HEK293 (cell line): ENCODE measurements at regions not wholly inside any gene's neighbourhood (a gene's known extent, or its start where the extent isn't known, plus 50 kb on each side); places are given as distances from the start of the nearest gene placed in this dataset.

Experiments
- CTCF ChIA-PET: fragments of 350-600 bp; formaldehyde crosslinking; extraction: SDS; loops from one replicate; lab custom pipeline; 2021; ENCODE audit warnings: antibody characterized with exemption; lab: Yijun Ruan, JAX
- POLR2A ChIA-PET: fragments of 300-600 bp; formaldehyde crosslinking; extraction: SDS; loops from one replicate; lab custom pipeline; 2020; ENCODE audit warnings: antibody characterized with exemption, inconsistent platforms; lab: Yijun Ruan, JAX
- H3K27ac ChIP-seq: fragments of 200-500 bp; sonication (Bioruptor generic); 2 replicates; pipeline ENCODE4 v1.5.1; 2014; ENCODE audit warnings: low read depth, low read length, control low read depth, inconsistent platforms; ENCODE audit errors: extremely low read depth
- H3K36me3 ChIP-seq, 2 experiments: fragments of 200-500 bp in 1 of 2; sonication (Bioruptor generic) in 1 of 2; 1 replicate in 1 of 2; 2 replicates in 1 of 2; pipeline ENCODE4 v1.5.1; 2014 to 2017; ENCODE audit warnings: inconsistent platforms in 2 of 2, low read length in 2 of 2; ENCODE audit not compliant: control insufficient read depth in 2 of 2, insufficient read depth in 1 of 2
- H3K4me1 ChIP-seq: fragments of 200-500 bp; sonication (Bioruptor generic); 2 replicates; pipeline ENCODE4 v1.5.1; 2014; ENCODE audit warnings: mild to moderate bottlenecking, low read length, inconsistent platforms; ENCODE audit not compliant: control insufficient read depth, insufficient read depth
- H3K4me3 ChIP-seq: 2 replicates; pipeline ENCODE4 v1.5.1; 2011; ENCODE audit warnings: low read depth, mild to moderate bottlenecking, control low read depth, low read length, moderate library complexity
- H3K9me3 ChIP-seq: fragments of 200-500 bp; sonication (Bioruptor generic); 2 replicates; pipeline ENCODE4 v1.5.1; 2014; ENCODE audit warnings: low read depth, low read length, inconsistent platforms; ENCODE audit not compliant: control insufficient read depth, insufficient read depth
- HOXC10 ChIP-seq: sonication (generic); formaldehyde crosslinking; IDR thresholded peaks from 2 replicates; pipeline ENCODE4 v1.8.1; 2023; ENCODE audit warnings: mild to moderate bottlenecking, missing genetic modification reagents
- SCRT1 ChIP-seq: fragments of 450-650 bp; formaldehyde crosslinking; IDR thresholded peaks from 2 replicates; pipeline ENCODE4 v1.5.1; 2016; ENCODE audit warnings: missing biosample characterization, missing genetic modification characterization, borderline replicate concordance
- SP2 ChIP-seq: fragments of 450-650 bp; formaldehyde crosslinking; IDR thresholded peaks from 2 replicates; pipeline ENCODE4 v1.5.1; 2016; ENCODE audit warnings: missing biosample characterization, missing genetic modification characterization
- ZBTB20 ChIP-seq: fragments of 450-650 bp; formaldehyde crosslinking; IDR thresholded peaks from 2 replicates; pipeline ENCODE4 v1.5.1; 2016; ENCODE audit warnings: missing biosample characterization, missing genetic modification characterization
- ZBTB48 ChIP-seq: fragments of 450-650 bp; formaldehyde crosslinking; IDR thresholded peaks from 2 replicates; pipeline ENCODE4 v1.5.1; 2016; ENCODE audit warnings: missing biosample characterization, missing genetic modification characterization
- ZFP3 ChIP-seq: fragments of 450-650 bp; formaldehyde crosslinking; IDR thresholded peaks from 2 replicates; pipeline ENCODE4 v1.5.1; 2016; ENCODE audit warnings: low read depth, missing biosample characterization, missing genetic modification characterization
- ZIC2 ChIP-seq: fragments of 450-650 bp; formaldehyde crosslinking; IDR thresholded peaks from 2 replicates; pipeline ENCODE4 v1.5.1; 2016; ENCODE audit warnings: missing biosample characterization, missing genetic modification characterization
- ZNF10 ChIP-seq: fragments of 450-650 bp; formaldehyde crosslinking; IDR thresholded peaks from 2 replicates; pipeline ENCODE4 v1.5.1; 2017; ENCODE audit warnings: missing biosample characterization, missing genetic modification characterization
- ZNF138 ChIP-seq: fragments of 450-650 bp; formaldehyde crosslinking; IDR thresholded peaks from 2 replicates; pipeline ENCODE4 v1.5.1; 2016; ENCODE audit warnings: missing biosample characterization, missing genetic modification characterization, borderline replicate concordance
- ZNF140 ChIP-seq: fragments of 450-650 bp; formaldehyde crosslinking; IDR thresholded peaks from 2 replicates; pipeline ENCODE4 v1.5.1; 2016; ENCODE audit warnings: missing biosample characterization, missing genetic modification characterization
- ZNF155 ChIP-seq: fragments of 450-650 bp; formaldehyde crosslinking; IDR thresholded peaks from 2 replicates; pipeline ENCODE4 v1.5.1; 2016; ENCODE audit warnings: missing biosample characterization, missing genetic modification characterization
- ZNF184 ChIP-seq: fragments of 450-650 bp; IDR thresholded peaks from 2 replicates; pipeline ENCODE4 v1.5.1; 2018; ENCODE audit warnings: missing biosample characterization, mild to moderate bottlenecking, missing genetic modification characterization
- ZNF239 ChIP-seq: fragments of 450-650 bp; formaldehyde crosslinking; IDR thresholded peaks from 2 replicates; pipeline ENCODE4 v1.5.1; 2016; ENCODE audit warnings: missing biosample characterization, missing genetic modification characterization
- ZNF394 ChIP-seq: fragments of 450-650 bp; formaldehyde crosslinking; IDR thresholded peaks from 2 replicates; pipeline ENCODE4 v1.5.1; 2016; ENCODE audit warnings: missing biosample characterization, missing genetic modification characterization, mild to moderate bottlenecking, moderate library complexity, borderline replicate concordance
- ZNF404 ChIP-seq: fragments of 450-650 bp; formaldehyde crosslinking; IDR thresholded peaks from 2 replicates; pipeline ENCODE4 v1.5.1; 2017; ENCODE audit warnings: missing biosample characterization, missing genetic modification characterization
- ZNF555 ChIP-seq: fragments of 450-650 bp; formaldehyde crosslinking; conservative IDR thresholded peaks from 2 replicates; pipeline ENCODE4 v1.5.1; 2017; ENCODE audit warnings: missing biosample characterization, mild to moderate bottlenecking, missing genetic modification characterization, inconsistent platforms
- ZNF677 ChIP-seq: fragments of 450-650 bp; IDR thresholded peaks from 2 replicates; pipeline ENCODE4 v1.5.0; 2018; ENCODE audit warnings: missing biosample characterization, mild to moderate bottlenecking, missing genetic modification characterization, moderate library complexity
- TF ChIP-seq, protein P1 (sequence below): fragments of 450-650 bp; formaldehyde crosslinking; IDR thresholded peaks from 2 replicates; pipeline ENCODE4 v1.5.1; 2016; ENCODE audit warnings: missing biosample characterization, missing genetic modification characterization
- TF ChIP-seq, protein P2 (sequence below): IDR thresholded peaks from 2 replicates; pipeline ENCODE4 v1.6.1; 2011; ENCODE audit warnings: mild to moderate bottlenecking, low read depth, low read length, borderline replicate concordance
- TF ChIP-seq, protein P3 (sequence below): fragments of 450-650 bp; formaldehyde crosslinking; IDR thresholded peaks from 2 replicates; pipeline ENCODE4 v1.5.1; 2016; ENCODE audit warnings: missing biosample characterization, missing genetic modification characterization
- TF ChIP-seq, protein P4 (sequence below): fragments of 450-650 bp; formaldehyde crosslinking; IDR thresholded peaks from 2 replicates; pipeline ENCODE4 v1.5.1; 2016; ENCODE audit warnings: missing biosample characterization, missing genetic modification characterization, borderline replicate concordance
- TF ChIP-seq, protein P5 (sequence below): fragments of 450-650 bp; formaldehyde crosslinking; IDR thresholded peaks from 2 replicates; pipeline ENCODE4 v1.5.1; 2017; ENCODE audit warnings: missing biosample characterization, missing genetic modification characterization

DNA sequence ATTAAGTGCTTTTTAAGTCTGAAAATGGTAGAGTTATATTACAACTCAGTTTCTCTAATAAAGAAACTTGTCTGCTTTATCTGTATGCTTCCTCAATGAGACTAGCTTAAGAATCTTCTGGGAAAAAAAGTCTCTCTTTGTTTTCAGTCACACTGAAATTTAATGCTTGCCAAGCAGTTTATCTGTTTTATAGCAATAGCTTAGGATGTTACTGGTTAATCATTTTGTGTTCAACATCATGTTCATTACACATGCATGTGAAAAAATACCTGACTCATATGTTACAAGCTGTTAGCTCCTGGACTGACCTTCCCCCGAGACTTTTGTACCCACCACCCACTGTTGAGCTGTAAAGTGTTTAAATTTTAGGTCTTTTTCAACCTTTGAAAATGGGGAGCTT lies 706.2 kb upstream of the CBLB start:
- CTCF ChIA-PET, result no interaction called here

DNA sequence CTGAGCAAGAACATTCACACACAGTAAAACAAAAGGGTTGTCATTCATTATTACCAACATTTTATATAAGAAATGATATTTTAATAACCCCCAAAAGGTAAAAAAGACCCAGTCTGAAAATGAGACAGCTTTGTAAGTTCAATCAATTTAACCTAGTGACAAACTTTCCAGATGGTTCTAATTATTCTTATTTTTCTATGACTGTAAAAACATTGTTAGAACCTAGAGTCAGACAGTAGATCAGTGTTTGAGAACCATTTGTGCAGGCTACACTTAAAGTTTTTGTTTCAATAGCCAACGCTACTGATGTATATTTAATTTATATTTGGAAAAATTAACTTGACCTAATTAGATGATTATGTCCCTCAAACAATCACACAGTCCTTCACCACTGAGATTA lies 708.4 kb upstream of the CBLB start:
- no peak overlapping the region for H3K27ac ChIP-seq
- H3K4me1 ChIP-seq, result no peaks in the 10 kb centered on the region
- ChIA-PET CTCF (no interaction called here), POLR2A (no interaction called here)
- no peaks in the 10 kb centered on the region for H3K36me3 ChIP-seq
- no peak overlapping the region for H3K4me3 ChIP-seq
- no peaks in the 10 kb centered on the region for H3K9me3 ChIP-seq
- TF ChIP-seq, protein P1, sequence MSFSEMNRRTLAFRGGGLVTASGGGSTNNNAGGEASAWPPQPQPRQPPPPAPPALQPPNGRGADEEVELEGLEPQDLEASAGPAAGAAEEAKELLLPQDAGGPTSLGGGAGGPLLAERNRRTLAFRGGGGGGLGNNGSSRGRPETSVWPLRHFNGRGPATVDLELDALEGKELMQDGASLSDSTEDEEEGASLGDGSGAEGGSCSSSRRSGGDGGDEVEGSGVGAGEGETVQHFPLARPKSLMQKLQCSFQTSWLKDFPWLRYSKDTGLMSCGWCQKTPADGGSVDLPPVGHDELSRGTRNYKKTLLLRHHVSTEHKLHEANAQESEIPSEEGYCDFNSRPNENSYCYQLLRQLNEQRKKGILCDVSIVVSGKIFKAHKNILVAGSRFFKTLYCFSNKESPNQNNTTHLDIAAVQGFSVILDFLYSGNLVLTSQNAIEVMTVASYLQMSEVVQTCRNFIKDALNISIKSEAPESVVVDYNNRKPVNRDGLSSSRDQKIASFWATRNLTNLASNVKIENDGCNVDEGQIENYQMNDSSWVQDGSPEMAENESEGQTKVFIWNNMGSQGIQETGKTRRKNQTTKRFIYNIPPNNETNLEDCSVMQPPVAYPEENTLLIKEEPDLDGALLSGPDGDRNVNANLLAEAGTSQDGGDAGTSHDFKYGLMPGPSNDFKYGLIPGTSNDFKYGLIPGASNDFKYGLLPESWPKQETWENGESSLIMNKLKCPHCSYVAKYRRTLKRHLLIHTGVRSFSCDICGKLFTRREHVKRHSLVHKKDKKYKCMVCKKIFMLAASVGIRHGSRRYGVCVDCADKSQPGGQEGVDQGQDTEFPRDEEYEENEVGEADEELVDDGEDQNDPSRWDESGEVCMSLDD (tag by site-specific recombination), result no peak
- TF ChIP-seq ZBTB20 (tag by site-specific recombination) (no peak), ZNF677 (tag by site-specific recombination) (no peak), HOXC10 (no peak), SCRT1 (tag by site-specific recombination) (no peak), ZBTB48 (tag by site-specific recombination) (no peak), ZNF155 (tag by site-specific recombination) (no peak), ZNF140 (tag by site-specific recombination) (no peak), ZNF10 (no peak), ZNF555 (tag by site-specific recombination) (no peak), ZNF404 (tag by site-specific recombination) (no peak), ZFP3 (tag by site-specific recombination) (no peak), ZIC2 (tag by site-specific recombination) (no peak)
- TF ChIP-seq, protein P2, sequence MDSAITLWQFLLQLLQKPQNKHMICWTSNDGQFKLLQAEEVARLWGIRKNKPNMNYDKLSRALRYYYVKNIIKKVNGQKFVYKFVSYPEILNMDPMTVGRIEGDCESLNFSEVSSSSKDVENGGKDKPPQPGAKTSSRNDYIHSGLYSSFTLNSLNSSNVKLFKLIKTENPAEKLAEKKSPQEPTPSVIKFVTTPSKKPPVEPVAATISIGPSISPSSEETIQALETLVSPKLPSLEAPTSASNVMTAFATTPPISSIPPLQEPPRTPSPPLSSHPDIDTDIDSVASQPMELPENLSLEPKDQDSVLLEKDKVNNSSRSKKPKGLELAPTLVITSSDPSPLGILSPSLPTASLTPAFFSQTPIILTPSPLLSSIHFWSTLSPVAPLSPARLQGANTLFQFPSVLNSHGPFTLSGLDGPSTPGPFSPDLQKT, result no peak
- TF ChIP-seq, protein P3, sequence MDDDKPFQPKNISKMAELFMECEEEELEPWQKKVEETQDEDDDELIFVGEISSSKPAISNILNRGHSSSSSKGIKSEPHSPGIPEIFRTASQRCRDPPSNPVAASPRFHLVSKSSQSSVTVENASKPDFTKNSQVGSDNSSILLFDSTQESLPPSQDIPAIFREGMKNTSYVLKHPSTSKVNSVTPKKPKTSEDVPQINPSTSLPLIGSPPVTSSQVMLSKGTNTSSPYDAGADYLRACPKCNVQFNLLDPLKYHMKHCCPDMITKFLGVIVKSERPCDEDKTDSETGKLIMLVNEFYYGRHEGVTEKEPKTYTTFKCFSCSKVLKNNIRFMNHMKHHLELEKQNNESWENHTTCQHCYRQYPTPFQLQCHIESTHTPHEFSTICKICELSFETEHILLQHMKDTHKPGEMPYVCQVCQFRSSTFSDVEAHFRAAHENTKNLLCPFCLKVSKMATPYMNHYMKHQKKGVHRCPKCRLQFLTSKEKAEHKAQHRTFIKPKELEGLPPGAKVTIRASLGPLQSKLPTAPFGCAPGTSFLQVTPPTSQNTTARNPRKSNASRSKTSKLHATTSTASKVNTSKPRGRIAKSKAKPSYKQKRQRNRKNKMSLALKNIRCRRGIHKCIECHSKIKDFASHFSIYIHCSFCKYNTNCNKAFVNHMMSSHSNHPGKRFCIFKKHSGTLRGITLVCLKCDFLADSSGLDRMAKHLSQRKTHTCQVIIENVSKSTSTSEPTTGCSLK (tag by site-specific recombination), result no peak
- TF ChIP-seq, protein P4, sequence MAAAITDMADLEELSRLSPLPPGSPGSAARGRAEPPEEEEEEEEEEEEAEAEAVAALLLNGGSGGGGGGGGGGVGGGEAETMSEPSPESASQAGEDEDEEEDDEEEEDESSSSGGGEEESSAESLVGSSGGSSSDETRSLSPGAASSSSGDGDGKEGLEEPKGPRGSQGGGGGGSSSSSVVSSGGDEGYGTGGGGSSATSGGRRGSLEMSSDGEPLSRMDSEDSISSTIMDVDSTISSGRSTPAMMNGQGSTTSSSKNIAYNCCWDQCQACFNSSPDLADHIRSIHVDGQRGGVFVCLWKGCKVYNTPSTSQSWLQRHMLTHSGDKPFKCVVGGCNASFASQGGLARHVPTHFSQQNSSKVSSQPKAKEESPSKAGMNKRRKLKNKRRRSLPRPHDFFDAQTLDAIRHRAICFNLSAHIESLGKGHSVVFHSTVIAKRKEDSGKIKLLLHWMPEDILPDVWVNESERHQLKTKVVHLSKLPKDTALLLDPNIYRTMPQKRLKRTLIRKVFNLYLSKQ (tag by site-specific recombination), result no peak

More for the DNA sequence above, 706.2 kb upstream of the CBLB start:
- TF ChIP-seq ZNF239 (no peak), SP2 (no peak), ZNF184 (no peak), ZNF138 (tag by site-specific recombination) (no peak), ZNF394 (tag by site-specific recombination) (no peak)
- TF ChIP-seq, protein P5, sequence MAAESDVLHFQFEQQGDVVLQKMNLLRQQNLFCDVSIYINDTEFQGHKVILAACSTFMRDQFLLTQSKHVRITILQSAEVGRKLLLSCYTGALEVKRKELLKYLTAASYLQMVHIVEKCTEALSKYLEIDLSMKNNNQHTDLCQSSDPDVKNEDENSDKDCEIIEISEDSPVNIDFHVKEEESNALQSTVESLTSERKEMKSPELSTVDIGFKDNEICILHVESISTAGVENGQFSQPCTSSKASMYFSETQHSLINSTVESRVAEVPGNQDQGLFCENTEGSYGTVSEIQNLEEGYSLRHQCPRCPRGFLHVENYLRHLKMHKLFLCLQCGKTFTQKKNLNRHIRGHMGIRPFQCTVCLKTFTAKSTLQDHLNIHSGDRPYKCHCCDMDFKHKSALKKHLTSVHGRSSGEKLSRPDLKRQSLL (tag by site-specific recombination), result no peak
- Histone ChIP-seq H3K4me1 (no peaks in the 10 kb centered on the region), H3K36me3 (no peaks in the 10 kb centered on the region), H3K4me3 (no peak overlapping the region), H3K27ac (no peak overlapping the region), H3K9me3 (no peaks in the 10 kb centered on the region)
- POLR2A ChIA-PET, result no interaction called here
